GM18873 (cell line): ENCODE measurements at regions not wholly inside any gene's neighbourhood (a gene's known extent, or its start where the extent isn't known, plus 50 kb on each side); places are given as distances from the start of the nearest gene placed in this dataset.
"Not testable (repeated sequence)": the region's sequence is repeated elsewhere in the genome, so short reads cannot be mapped to it uniquely, and the experiment has no call there.

Experiments used
- ATAC-seq: cut with Tn5 transposase; IDR thresholded peaks from one replicate; pipeline ENCODE4 v1.9.1; 2021; ENCODE audit warnings: mild to moderate bottlenecking, moderate library complexity, moderate number of reproducible peaks; ENCODE audit not compliant: unreplicated experiment, low FRiP score

GRCh38 chr2:61632276-61633169, 94.4 kb upstream of the XPO1 start:
- no peak for ATAC-seq

DNA sequence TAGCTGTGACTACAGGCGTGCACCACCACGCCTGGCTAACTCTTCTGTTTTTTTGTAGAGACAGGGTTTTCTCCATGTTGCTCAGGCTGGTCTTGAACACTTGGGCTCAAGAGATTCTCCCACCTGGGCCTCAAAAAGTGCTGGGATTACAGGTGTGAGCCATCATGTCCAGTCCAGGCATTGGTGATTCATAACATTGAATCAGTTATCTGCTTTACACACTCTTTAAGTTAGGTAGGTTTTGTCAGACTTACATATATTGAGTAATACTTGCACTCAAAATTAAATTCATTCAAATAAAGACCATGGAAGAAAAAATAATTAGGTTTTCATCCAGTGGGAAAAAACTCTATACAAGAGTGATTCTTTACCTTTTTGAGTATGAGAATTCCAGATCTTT, 93.2 kb upstream of the XPO1 start:
- no peak for ATAC-seq

- no peak for ATAC-seq
These were observed 88.7 kb upstream of the XPO1 start for GRCh38 chr2:61626827-61627226.

GRCh38 chr2:61623747-61624146, 85.6 kb upstream of the XPO1 start:
- ATAC-seq = no peak

GRCh38 chr2:61620244-61621159, 82.3 kb upstream of the XPO1 start:
- ATAC-seq = no peak

- no peak for ATAC-seq
These were observed 81.4 kb upstream of the XPO1 start for GRCh38 chr2:61619561-61619960.

GRCh38 chr2:61617610-61618009, 79.5 kb upstream of the XPO1 start:
- no peak for ATAC-seq

- no peak for ATAC-seq
These were observed 67.1 kb upstream of the XPO1 start for GRCh38 chr2:61605245-61605644.

GRCh38 chr2:61604433-61604832, 66.3 kb upstream of the XPO1 start:
- no peak for ATAC-seq

DNA sequence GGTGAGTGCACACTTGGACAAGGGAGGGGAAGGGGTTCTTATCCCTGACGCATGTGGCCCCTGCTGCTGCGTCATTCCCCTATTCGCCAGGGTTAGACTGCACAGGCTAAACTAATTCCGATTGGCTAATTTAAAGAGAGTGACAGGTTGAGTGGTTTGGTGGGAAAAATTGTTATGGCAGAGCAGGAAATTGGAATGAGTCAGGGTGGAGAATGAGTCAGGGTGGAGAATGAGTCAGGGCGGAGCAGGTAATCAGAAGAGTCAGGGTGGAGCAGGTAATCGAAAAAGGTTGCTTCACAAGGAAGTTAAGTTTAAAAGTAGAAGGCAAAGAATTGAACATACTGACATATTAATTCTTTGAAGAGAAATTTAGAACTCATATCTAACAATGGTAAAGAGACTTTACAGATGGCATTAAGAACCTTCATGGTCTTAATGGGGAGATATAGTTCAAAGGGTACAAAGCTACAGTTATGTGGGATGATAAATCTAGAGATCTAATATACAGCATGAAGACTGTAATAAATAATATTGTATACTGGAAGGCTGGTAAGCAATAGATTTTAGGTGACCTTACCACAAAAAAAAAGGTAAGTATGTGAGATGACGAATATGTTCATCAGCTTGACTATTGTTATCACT, 60.5 kb upstream of the XPO1 start:
- not testable (repeated sequence) for ATAC-seq

DNA sequence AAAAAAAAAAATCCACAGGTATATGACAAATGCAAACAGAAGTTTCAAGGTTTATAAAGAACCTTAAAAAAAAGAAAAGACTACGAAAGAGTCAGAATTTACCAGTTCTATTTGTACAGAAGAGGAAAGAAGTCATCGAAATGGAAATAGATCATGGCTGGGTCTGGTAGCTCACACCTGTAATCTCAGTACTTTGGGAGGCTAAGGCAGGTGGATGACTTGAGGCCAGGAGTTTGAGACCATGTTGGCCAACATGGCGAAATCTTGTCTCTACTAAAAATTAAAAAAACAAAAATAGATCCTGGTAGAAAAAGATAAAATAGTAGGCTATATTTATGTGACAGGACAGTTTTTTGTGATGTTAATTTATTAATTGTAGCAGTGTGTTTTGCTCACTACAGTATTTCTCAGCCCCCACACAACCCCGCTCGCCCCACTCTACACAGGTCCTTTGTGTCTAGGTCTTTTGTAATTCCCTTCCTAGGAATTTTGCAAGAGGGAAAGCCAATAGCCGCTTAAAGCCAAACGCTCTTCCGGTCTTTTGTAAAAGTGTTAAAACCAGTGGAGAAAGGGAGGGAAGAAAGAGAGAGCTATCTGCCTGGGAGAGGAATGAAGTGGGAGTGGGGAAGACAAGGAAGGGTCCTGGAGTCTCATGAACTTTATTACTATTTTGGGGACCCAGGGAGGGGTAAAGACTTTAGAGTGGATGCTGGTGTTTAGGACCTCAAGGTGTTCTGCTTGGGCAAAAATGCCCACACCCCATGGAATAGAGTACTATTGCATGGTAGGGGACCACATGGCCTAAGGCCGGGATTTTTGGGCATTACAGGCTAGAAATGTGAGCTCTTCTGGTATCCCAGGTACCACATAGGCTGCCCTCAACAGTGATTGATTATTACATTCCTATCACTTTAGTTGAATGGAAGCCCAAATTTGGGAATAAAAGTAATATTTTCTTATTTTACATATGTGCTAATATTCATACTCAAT, 59.4 kb upstream of the XPO1 start:
- ATAC-seq = no peak

DNA sequence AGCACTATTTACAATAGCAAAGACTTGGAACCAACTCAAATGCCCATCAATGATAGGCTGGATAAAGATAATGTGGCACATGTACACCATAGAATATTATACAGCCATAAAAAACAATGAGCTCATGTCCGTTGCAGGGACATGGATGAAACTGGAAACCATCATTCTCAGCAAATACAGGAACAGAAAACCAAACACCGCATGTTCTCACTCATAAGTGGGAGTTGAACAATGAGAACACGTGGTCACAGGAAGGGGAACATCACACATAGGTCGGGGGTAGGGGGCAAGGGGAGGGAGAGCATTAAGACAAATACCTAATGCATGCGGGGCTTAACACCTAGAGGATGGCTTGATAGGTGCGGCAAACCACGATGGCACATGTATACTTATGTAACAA, 56.0 kb upstream of the XPO1 start:
- not testable (repeated sequence) for ATAC-seq

DNA sequence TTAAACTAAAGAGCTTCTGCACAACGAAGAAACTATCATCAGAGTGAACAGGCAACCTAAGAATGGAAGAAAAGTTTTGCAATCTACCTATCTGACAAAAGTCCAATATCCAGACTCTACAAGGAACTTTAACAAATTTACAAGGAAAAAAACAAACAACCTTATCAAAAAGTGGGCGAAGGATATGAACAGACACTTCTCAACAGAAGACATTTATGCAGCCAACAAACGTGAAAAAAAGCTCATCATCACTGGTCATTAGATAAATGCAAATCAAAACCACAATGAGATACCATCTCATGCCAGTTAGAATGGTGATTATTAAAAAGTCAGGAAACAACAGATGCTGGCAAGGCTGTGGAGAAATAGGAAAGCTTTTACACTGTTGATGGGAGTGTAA, 55.5 kb upstream of the XPO1 start:
- ATAC-seq = not testable (repeated sequence)

- no peak for ATAC-seq
These were observed 52.1 kb upstream of the XPO1 start for GRCh38 chr2:61590214-61590613.

- ATAC-seq = no peak
These were observed 50.4 kb upstream of the XPO1 start for GRCh38 chr2:61588566-61588965.
